GM19324 (cell line): ENCODE measurements at regions not wholly inside any gene's neighbourhood (a gene's known extent, or its start where the extent isn't known, plus 50 kb on each side); places are given as distances from the start of the nearest gene placed in this dataset.
"Not testable (repeated sequence)": the region's sequence is repeated elsewhere in the genome, so short reads cannot be mapped to it uniquely, and the experiment has no call there.

Experiments
- ATAC-seq: cut with Tn5 transposase; IDR thresholded peaks from one replicate; pipeline ENCODE4 v1.9.1; 2021; ENCODE audit warnings: mild to moderate bottlenecking, moderate library complexity; ENCODE audit not compliant: unreplicated experiment, low FRiP score

DNA sequence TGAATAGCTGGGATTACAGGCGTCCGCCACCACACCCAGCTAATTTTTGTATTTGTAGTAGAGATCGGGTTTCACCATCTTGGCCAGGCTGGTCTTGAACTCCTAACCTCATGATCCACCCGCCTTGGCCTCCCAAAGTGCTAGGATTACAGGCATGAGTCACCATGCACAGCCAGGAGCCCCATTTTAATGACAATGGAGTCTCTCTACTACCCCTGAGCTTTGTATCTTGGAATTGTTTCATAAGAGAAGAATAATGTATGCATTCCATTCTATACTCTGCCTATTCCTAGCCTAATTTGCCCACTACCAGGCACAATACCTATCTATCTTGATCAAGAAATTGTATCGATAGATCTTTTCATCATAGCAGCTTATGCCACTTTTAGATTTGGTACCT is 574.1 kb downstream of the HTR1A start:
- ATAC-seq: not testable (repeated sequence)

DNA sequence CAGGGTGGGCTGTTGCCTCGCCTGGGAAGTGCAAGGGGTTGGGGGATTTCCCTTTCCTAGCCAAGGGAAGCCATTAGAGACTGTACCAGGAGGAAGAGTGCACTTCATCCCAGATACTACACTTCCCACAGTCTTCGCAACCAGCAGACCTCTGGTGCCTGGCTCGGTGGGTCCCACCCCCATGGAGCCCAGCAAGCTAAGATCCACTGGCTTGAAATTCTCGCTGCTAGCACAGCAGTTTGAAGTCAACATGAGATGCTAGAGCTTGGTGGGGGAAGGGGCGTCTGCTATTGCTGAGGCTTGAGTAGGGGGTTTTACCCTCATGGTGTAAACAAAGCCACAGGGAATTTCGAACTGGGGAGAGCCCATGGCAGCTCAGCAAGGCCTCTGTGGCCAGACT is 586.4 kb downstream of the HTR1A start:
- no peak for ATAC-seq

DNA sequence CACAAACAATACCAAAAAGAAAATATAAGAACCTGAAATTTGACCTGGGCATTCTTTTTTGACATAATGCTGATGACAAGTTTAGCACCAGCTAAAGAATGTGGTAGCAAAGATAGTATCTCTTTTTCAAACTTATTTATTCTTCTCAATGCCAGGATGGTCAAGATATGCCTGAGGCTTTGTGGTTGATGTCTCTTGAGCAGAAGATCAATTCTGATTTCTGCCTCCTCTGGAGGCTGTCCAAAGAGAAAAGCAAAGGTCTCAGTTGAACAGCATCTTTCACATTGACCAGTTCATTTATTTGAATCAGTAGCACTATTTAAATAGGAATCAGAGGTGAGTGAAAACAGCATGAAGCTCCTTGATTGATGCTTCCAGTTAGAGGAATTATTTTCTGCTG is 588.2 kb downstream of the HTR1A start:
- ATAC-seq: no peak

DNA sequence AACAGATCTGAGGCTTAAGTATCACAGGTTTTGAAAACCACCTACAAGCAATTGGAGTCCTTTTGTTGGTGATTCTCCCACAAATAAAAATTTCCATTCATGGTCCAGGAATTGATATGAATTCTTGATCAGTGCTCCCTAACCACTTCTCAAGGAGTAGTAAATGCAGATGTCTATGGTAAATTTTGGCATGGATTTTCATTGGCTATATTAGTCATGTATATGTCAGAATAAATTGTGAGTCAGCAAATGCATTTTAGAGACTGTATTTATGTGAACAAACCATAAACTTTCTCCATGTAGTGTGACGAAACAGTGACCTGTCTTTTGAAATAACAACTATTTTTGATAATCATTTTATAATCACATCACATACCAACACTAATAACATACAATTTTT is 611.1 kb downstream of the HTR1A start:
- no peak for ATAC-seq

DNA sequence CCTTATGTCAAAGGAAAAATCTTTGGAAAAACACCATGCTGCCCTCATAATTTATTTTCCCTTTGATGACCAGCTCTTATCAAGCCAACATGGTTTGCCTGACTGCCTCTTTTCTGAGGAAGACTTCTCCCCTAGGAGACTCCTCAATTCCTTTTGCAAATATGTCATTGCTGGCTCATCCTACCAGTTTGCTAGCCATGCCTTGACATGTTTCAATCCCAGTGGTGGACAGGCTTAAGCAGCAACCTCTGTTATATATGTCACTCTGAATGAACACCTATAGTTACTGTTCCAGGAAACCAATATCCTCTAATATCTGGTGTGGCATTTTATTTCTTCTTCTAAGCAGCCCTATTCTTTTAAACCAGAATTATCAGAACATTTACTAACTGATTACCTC is 615.8 kb downstream of the HTR1A start:
- no peak for ATAC-seq

DNA sequence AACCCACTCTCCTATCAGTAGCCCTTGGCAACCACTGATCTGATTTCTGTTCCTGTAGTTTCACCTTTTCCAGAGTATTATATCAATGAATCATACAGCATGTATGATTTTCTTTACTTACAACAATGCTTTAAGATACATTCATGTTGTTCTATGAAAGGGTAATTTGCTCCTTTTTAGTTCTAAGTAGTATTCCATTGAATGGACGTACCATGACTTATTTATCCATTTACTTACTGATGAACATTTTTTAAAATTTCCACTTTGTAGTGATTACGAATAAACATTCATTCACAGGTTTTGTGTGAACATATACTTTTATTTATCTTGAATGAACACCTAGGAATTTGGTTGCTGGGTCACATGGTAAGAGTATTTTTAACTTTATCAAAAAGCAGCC is 620.8 kb downstream of the HTR1A start:
- no peak for ATAC-seq

DNA sequence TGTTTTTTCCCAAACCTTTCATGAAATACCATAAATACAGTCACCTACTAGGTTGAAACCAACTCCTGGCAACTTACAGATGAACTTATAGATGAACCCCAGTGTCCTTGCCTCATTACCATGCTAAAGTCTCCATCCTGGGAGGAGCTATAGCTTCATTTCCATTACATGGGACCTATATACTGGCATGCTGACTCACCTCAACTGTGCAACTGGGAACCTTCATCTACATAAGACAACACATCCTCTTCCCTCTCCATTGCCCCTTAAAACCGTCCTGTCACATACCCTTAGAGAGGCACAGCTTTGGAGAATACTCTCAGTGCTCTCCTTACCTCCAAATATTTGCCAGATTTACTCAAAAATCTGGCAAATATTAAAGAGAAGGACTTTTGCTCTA is 638.3 kb downstream of the HTR1A start:
- no peak for ATAC-seq

DNA sequence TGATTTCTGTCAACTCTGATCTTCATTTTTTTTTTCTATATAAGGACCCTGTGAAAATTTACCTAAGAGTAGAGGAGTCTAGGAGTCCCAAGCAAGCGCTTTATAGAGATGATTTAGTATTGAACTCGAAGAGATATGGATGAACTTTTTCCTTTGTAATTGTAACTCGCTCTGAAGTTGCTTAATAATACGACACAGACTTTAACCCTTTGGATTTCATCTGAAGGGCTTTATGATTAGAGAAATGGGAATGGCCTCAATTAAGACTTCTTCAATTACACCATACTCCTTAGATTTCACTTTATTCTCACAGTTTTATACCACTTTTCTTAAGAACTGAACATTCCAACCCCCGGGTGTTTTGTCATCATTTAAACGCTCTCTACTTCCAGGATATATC is 647.7 kb downstream of the HTR1A start:
- ATAC-seq: no peak

DNA sequence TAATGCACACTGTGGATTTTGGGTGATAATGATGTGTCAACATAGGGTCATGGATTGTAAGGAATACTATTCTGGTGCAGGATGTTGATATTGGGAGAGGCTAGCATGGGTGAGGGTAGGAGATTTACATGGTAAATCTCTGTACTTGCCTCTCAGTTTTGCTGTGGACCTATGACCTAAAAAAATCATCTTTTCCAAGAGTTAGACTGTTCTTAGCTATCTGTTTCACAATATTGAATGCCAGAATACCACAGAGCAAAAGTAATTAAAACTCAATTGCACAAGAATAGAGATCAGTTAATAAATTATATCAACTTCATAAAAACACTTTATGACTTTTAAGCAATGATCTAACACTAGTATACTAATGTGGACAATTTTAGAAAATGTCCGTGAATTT is 651.6 kb downstream of the HTR1A start:
- no peak for ATAC-seq

DNA sequence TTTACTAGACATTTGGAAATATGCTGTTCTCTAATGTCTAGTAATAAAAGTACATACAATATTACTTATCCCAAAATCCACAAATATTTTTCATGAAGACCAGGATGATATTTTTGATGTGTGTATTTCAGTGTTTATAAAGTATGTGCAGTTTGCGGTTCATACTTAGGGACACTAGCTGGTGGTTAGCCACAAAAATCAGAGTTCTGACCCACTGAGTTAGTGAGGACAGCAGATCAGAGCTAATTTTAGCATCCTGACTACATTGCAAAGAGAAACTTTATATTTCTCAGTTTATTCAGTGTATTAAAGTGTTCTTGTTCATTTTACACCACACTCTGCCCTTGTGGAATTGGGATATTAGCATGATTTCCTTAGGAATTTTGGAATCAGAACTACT is 655.3 kb downstream of the HTR1A start:
- ATAC-seq: no peak

DNA sequence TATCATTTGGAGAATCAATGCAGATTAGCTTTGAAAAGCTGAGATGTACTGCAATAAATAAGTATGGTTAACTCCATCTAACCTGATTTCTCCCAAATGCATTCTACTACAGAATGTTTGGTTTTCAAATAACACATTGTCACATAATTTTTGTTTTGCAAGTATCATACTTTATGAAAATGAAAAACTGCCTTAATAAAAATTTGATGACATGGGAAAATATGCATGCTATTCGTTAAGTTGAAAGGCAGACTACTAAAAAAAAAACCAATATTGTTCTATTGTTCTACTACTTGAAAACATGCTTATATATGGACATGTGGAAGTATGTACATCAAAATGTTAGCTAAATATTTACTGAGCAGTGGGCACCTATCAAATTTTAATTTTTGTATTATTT is 668.9 kb downstream of the HTR1A start:
- no peak for ATAC-seq

DNA sequence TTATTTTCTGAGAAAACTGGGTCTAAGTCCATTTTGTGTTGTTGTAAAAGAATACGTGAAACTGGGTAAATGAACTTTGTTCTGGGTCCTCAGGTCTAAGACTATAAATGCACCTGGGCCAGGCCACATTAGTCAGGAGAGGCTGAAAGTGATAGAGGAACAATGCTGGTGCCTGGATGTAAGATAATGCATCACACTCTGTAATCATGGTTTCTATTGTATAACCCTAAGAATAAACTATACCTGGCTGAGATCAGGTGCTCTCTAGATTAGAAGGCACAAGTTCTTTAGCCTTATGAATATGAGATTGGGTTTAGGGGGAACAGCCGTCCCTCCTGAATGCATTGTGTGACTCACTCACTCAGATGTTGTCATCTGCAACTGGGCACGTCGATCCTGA is 675.5 kb downstream of the HTR1A start:
- no peak for ATAC-seq

DNA sequence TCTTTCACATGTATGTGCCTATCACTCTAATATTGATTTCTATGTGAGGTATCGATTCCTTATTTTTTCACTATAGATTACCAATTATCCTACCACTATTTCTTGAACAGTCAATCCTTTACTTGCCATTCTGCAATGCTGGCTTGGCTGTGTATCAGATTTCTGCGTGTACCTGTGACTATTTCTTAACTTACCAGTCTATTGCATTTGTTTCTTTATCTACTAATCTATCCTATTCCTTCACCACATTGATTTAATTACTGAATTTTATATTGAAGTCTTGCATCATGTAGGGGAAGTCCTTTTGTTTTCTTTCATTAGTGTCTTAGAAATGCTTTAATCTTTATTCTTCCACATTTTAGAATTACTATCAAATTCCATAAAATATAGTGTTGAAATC is 684.8 kb downstream of the LRRC70 start:
- ATAC-seq: no peak

DNA sequence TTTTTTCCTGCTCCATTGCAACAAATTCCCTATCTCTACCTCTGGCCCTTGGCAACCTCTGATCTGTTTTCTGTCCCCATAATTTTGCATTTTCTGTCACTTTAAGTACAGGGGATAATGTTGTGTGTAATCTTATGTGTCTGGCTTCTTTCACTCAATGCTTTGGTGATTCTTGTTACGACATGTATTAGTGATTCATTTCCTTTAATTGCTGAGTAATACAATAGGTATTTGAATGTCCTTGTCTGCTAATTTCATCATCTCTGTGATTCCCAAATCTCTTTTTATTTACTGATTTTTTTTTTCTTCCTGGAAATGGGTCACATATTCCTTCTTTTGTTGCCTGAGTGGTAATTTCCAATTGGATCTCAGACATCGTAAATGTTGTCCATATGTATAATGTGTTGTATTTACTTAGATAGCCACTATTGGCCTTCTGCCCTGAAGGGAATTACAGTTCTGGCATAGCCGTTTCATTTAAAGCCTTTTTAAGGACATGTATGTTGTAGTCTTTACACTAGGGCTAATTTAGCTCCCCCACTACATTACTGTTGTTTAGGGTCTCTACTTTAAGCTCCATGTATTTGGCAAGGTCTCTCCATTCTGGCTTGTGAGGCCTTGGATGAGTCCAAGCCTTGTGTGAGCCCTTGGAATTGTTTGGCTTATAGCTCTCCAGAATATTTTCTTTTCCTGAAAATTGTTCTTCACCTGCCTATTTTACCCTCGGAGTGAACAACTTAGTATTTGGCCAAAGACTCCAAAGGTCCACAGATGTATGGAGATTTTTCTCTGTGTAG is 683.8 kb downstream of the LRRC70 start:
- no peak for ATAC-seq

DNA sequence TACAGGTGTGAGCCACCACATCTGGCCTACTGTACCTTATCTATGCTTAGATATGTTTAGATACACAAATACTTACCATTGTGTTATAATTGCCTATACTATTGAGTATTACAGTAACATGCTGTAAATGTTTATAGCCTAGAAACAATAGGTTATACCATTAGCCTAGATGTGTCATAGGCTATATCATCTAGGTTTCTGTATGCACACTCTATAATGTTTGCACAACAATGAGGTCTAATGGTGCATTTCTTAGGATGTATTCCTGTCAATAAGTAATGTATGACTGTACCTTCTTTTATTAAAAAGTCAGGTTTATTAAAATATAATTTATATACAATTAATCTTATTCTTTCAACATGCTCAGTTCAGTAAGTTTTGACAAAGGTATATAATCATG is 683.1 kb downstream of the LRRC70 start:
- no peak for ATAC-seq

DNA sequence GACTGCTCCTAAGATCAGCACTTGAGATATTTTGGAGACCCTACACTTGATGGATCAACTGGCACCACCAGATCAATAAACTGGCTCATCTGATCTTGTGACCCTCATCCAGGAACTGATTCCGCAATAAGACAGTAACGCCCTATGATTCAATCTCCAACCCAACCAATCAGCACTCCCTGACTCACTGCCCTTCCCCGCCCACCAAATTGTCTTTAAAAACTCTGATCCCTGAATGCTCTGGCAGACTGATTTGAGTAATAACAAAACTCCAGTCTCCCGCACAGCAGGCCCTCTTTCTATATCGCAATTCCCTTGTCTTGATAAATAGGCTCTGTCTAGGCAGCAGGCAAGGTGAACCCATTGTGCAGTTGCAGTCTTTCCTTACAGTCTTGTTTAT is 677.0 kb downstream of the LRRC70 start:
- no peak for ATAC-seq

DNA sequence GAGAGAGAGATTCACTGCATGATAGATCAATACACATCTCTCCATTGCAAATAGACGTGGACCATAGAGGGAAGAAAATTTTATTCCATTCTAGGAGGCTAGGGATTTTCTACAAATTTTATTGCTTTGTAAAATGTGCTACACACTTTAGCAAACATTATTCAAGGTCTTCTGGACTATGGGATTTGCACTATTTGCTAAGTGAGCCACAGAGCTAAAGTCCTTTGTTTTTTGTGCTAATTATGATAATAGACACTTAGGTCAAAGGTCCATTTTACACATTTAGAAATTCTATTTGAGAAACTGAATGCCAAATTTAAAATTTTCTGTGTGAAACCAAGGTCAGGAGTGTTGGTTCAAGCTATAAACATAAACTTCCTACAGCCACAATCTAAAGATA is 672.3 kb downstream of the LRRC70 start:
- no peak for ATAC-seq

DNA sequence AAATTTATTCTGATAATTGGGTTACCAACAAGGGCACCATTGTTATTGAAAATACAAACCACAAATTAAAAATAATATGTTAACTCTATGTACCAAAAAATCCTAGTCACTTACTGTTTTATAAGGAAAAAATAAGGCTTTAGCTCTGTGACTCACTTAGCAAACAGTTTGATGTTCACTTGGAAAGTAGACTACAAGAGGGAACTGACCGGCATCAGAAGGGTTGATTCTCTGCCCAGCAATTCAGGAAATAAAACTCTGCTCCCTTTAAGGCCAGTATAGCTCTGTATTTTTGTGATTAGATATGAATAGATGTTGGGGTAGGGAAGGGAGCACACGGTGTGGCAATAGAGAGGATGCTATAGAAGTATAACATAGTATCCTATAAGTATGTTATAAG is 671.3 kb downstream of the LRRC70 start:
- no peak for ATAC-seq

DNA sequence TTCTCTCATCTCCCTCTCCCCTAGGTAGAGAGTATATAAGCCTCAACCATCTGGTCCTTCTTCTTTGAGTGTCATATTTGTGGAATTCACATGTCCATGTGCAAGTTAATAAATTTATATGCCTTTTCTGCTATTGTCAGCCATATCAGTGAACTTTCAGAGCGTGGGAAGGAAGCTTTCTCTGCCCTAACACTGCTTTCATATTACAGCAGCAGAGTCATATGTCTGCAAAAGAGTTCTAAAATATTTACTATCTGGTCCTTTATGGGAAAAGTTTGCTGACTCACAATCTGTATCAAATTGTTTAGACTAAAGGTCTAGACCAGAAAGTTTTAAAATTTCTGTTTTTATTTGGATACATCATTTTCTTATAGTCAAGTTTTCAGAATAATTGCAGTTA is 669.0 kb downstream of the LRRC70 start:
- no peak for ATAC-seq

DNA sequence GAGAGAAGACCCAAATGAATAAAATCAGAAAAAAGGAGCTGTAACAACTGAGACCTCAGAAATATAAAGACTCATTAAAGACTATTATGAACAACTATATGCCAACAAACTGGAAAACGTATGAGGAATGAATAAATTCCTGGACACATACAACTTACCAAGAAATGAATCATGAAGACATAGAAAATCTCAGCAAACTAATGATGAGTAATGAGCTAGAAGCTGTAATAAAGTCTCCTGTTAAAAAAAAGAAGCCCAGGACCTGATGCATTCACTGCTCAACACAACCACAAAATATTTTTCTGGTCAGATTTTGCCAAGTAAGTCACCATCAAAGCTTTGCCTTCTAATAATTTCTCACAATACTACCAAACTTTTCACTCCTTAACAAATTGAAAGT is 666.7 kb downstream of the LRRC70 start:
- ATAC-seq: no peak

DNA sequence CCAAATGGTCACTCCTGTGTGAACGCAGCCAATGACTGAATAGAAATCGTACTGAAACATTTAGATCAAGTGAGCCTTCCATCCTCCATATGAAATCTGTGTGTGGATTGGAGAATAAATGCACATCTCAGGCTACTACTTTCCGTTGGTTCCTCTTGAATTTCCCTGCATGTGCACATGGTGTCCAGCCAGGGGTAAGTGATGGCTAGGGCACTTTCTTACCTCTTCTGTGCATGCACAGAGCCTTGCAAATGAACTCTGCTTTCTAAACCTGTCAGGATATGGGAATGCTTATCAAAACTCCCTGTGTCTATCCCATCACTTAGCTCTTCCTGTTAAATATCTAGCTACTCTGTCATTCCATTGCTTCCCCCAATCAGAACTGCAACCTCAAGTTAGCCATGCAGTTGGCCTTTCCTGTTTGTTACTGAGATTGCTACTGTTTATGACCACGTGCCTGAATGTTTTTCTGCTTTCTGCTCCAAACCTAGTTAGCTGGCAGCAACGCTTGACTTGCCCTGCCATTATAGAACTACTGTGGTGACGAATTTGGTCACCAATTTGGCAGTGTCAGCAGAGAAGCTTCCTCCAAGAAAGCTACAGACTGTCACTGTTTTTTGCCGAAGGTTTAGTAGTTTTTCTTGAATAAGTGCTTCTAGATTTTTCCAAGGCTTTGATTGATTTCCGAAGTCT is 661.6 kb downstream of the LRRC70 start:
- ATAC-seq: no peak

DNA sequence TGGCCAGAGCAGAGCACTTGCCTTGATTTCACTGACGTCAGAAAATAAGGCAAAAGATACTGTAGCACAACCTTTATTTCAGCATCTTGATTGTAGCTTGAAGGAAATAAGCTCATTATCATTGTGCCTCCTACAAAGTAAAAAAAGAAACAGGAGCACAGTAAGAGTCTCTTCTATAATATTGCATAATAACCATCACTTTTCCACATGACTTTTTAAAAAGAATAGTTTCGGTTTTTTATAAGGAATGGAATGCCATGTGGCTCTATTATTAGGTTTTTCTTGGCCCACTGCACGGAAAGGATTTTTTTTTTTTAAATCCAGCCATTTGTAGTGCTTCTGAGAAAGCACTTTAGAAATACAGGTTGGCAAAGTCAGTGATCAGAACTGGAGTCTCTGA is 655.3 kb downstream of the LRRC70 start:
- ATAC-seq: no peak
